Tibial nerve (tissue), 3 donors: ENCODE measurements at regions not wholly inside any gene's neighbourhood (a gene's known extent, or its start where the extent isn't known, plus 50 kb on each side); places are given as distances from the start of the nearest gene placed in this dataset.

ENCODE experiments used
- POLR2A ChIP-seq, 2 donors: fragments of 450-650 bp; IDR thresholded peaks; one replicate each; pipeline ENCODE4 v1.6.1; 2017; ENCODE audit warnings: antibody characterized with exemption in 2 of 2, mild to moderate bottlenecking in 2 of 2, moderate library complexity in 2 of 2
- TF ChIP-seq, protein P1 (sequence below), 5 experiments: fragments of 200-600 bp in 3 of 5; fragments of 450-650 bp in 2 of 5; sonication (generic) in 3 of 5; IDR thresholded peaks; one replicate each; pipeline ENCODE4 v1.5.1; 2016 to 2019; ENCODE audit warnings: antibody characterized with exemption in 5 of 5, mild to moderate bottlenecking in 3 of 5, moderate library complexity in 2 of 5

DNA sequence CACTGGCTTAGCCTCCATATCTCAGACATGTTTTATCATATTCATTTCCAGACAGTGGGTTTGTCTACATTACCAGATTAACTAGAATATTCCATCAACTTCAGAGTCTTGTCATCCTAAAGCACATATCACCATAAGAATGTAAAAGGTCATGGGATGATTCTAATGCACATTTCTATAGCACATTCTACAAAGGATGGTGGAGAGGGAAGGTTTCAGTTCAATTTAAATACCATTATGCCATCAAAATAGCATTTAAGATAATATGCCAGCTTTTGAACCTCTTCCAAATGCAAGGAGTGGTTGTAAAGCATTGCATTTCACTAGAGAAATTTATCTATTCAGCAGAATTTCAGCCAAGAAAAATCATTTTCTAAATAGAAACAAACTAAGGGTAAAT, 970.5 kb downstream of the TTLL7 start:
- no peak for TF ChIP-seq POLR2A (IDR thresholded peaks at IDR 0.05)
- TF ChIP-seq, protein P1, sequence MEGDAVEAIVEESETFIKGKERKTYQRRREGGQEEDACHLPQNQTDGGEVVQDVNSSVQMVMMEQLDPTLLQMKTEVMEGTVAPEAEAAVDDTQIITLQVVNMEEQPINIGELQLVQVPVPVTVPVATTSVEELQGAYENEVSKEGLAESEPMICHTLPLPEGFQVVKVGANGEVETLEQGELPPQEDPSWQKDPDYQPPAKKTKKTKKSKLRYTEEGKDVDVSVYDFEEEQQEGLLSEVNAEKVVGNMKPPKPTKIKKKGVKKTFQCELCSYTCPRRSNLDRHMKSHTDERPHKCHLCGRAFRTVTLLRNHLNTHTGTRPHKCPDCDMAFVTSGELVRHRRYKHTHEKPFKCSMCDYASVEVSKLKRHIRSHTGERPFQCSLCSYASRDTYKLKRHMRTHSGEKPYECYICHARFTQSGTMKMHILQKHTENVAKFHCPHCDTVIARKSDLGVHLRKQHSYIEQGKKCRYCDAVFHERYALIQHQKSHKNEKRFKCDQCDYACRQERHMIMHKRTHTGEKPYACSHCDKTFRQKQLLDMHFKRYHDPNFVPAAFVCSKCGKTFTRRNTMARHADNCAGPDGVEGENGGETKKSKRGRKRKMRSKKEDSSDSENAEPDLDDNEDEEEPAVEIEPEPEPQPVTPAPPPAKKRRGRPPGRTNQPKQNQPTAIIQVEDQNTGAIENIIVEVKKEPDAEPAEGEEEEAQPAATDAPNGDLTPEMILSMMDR (IDR thresholded peaks at IDR 0.05) = no peak
